Keratinocyte (primary cell): ENCODE measurements at regions not wholly inside any gene's neighbourhood (a gene's known extent, or its start where the extent isn't known, plus 50 kb on each side); places are given as distances from the start of the nearest gene placed in this dataset.

Experiments used
- DNase-seq: peaks from one replicate; pipeline ENCODE4 v3.0.0-alpha.2; 2011; ENCODE audit warnings: low read depth, missing footprints, low spot score
- FAIRE-seq: peaks from 2 replicates; lab custom pipeline; 2011; peaks lifted over from hg19 to GRCh38; lab: Jason Lieb, UNC
- H2AFZ ChIP-seq: 2 replicates; pipeline ENCODE4 v1.6.0; 2012; ENCODE audit warnings: low read length, control low read depth, inconsistent platforms; ENCODE audit not compliant: control insufficient read depth
- H3K27ac ChIP-seq: 2 replicates; pipeline ENCODE4 v1.5.1; 2011; ENCODE audit warnings: low read length; ENCODE audit not compliant: control insufficient read depth, insufficient read depth
- H3K27me3 ChIP-seq: 3 replicates; pipeline ENCODE4 v1.6.0; 2011; ENCODE audit warnings: low read length; ENCODE audit not compliant: control insufficient read depth, insufficient read depth; ENCODE audit errors: extremely low read depth
- H3K36me3 ChIP-seq, 2 experiments: 2 replicates in 1 of 2; 3 replicates in 1 of 2; pipeline ENCODE4 v1.5.1; 2011; ENCODE audit warnings: low read length in 2 of 2, mild to moderate bottlenecking in 1 of 2; ENCODE audit not compliant: control insufficient read depth in 2 of 2, insufficient read depth in 2 of 2; ENCODE audit errors: extremely low read depth in 1 of 2
- H3K4me1 ChIP-seq: 3 replicates; pipeline ENCODE4 v1.5.1; 2011; ENCODE audit warnings: low read length; ENCODE audit not compliant: control insufficient read depth, insufficient read depth; ENCODE audit errors: extremely low read depth
- H3K4me2 ChIP-seq: 3 replicates; pipeline ENCODE4 v1.6.0; 2011; ENCODE audit warnings: low read depth, low read length; ENCODE audit not compliant: control insufficient read depth, insufficient read depth; ENCODE audit errors: extremely low read depth
- H3K4me3 ChIP-seq, 3 experiments: fragments of 200-600 bp in 1 of 3; sonication (generic) in 1 of 3; 2 replicates in 2 of 3; 3 replicates in 1 of 3; pipeline ENCODE4 v1.5.1; 2011 to 2016; ENCODE audit warnings: low read length in 3 of 3, mild to moderate bottlenecking in 3 of 3, control low read depth in 2 of 3, inconsistent platforms in 1 of 3, low read depth in 1 of 3, mixed read lengths in 1 of 3, mixed run types in 1 of 3, moderate library complexity in 1 of 3; ENCODE audit not compliant: control insufficient read depth in 2 of 3, insufficient read depth in 2 of 3; ENCODE audit errors: extremely low read depth in 1 of 3
- H3K79me2 ChIP-seq: 2 replicates; pipeline ENCODE4 v1.6.0; 2012; ENCODE audit warnings: low read length; ENCODE audit not compliant: control insufficient read depth, insufficient read depth
- H3K9ac ChIP-seq: 3 replicates; pipeline ENCODE4 v1.6.0; 2011; ENCODE audit warnings: low read length; ENCODE audit not compliant: control insufficient read depth, insufficient read depth; ENCODE audit errors: extremely low read depth
- H3K9me1 ChIP-seq: 3 replicates; pipeline ENCODE4 v1.6.0; 2011; ENCODE audit warnings: low read length; ENCODE audit not compliant: control insufficient read depth, insufficient read depth; ENCODE audit errors: extremely low read depth
- H3K9me3 ChIP-seq: 2 replicates; pipeline ENCODE4 v1.5.1; 2012; ENCODE audit warnings: low read depth, low read length; ENCODE audit not compliant: control insufficient read depth
- H4K20me1 ChIP-seq: 3 replicates; pipeline ENCODE4 v1.6.0; 2011; ENCODE audit warnings: low read length; ENCODE audit not compliant: control insufficient read depth, insufficient read depth; ENCODE audit errors: extremely low read depth
- EZH2 ChIP-seq: IDR thresholded peaks from one replicate; pipeline ENCODE4 v1.6.1; 2012; ENCODE audit warnings: inconsistent platforms, mild to moderate bottlenecking, low read length, moderate library complexity
- dilution Hi-C: fragments of 300-500 bp; cut with MboI; formaldehyde crosslinking; loops from one replicate; pipeline ENCODE4 v1.7.0; 2020; ENCODE audit warnings: low sequenced_read_pairs; ENCODE audit not compliant: extremely low pct_ligation_motif_present
- TF ChIP-seq, protein P1 (sequence below), 3 experiments: IDR thresholded peaks in 1 of 3; conservative IDR thresholded peaks in 1 of 3; optimal IDR thresholded peaks in 1 of 3; 2 replicates in 2 of 3; 3 replicates in 1 of 3; pipeline versions ENCODE3 to v1.5.1; 2011; ENCODE audit warnings: low read length in 3 of 3, mild to moderate bottlenecking in 3 of 3, moderate library complexity in 2 of 3, control low read depth in 1 of 3, inconsistent platforms in 1 of 3; ENCODE audit not compliant: insufficient read depth in 2 of 3; ENCODE audit errors: extremely low read depth in 1 of 3

DNA sequence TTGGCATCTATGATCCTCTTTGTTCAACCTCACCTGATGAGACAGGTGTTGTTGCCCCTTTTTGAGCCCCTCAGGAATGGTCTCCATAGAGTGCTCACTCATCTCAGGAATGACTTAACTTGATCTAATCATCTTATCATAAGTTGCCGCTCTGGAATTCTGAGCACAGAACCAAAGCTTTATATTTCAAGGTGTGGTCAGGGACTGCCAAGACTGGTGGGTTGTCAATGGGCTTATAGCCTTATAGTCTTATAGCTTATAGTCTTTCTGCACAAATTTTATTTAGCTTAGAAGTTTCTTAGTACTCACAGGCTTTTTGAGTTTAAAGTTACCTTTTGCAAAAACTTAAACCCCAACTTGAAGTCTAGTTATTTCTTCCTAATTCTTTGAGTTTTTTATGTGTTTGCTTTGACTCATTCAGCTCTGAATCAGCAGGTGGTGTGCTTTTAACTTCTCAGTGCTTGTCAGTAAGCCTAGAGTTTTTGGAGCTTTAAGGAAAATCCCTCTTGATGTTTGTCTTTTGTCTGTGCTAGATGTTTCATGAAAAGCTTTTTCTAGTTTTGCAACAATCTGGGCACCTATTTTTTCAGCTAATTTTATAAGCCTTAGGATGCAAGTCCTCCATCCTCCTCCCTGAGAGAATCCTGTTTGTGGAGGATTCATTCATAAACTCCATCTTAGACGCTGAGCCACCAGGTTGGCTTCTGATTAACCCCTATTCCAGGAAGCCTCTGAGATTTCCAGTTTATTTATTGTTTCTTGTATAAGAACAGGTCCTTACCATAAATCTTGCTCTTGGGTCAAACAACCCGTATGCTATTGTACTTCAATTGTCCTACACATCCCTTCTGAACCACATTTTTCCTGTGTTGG lies 72.3 kb upstream of the SSTR4 start:
- no peak for DNase-seq
- H3K4me2 ChIP-seq, result no peak overlapping the region
- dilution Hi-C loops, result no loop called here

DNA sequence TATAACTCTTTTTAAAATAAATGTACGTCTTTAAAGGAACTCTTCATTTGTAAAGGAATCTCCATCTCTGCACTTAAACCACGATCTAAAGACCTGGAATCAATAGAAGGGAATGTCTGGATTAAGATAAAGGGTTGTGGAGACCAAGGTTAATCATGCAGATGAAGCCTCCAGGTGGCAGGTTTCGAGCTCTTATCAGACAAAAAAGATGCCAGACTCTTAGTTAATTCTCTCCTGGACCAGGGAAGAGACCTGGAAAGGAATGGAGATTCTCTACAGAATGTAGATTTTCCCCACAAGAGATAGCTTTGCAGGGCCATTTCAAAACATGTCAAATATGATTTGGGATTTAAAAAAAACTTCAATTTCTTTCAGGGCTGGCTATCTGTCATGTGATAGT lies 71.5 kb upstream of the SSTR4 start:
- dilution Hi-C loops, result no loop called here
- no peak overlapping the region for H3K27ac ChIP-seq
- FAIRE-seq, result no peak

More for the DNA sequence above, 72.3 kb upstream of the SSTR4 start:
- TF ChIP-seq, protein P1, sequence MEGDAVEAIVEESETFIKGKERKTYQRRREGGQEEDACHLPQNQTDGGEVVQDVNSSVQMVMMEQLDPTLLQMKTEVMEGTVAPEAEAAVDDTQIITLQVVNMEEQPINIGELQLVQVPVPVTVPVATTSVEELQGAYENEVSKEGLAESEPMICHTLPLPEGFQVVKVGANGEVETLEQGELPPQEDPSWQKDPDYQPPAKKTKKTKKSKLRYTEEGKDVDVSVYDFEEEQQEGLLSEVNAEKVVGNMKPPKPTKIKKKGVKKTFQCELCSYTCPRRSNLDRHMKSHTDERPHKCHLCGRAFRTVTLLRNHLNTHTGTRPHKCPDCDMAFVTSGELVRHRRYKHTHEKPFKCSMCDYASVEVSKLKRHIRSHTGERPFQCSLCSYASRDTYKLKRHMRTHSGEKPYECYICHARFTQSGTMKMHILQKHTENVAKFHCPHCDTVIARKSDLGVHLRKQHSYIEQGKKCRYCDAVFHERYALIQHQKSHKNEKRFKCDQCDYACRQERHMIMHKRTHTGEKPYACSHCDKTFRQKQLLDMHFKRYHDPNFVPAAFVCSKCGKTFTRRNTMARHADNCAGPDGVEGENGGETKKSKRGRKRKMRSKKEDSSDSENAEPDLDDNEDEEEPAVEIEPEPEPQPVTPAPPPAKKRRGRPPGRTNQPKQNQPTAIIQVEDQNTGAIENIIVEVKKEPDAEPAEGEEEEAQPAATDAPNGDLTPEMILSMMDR (optimal IDR thresholded peaks at IDR 0.05 in 1 of 3, IDR thresholded peaks at IDR 0.05 in 1 of 3, conservative IDR thresholded peaks at IDR 0.05 in 1 of 3; ENCODE audit: extremely low read depth in 1 of 3, insufficient read depth in 2 of 3, low read length in 3 of 3), result no peak
- TF ChIP-seq EZH2, result no peak
- H3K79me2 ChIP-seq, result no peaks in the 10 kb centered on the region
- H3K9me1 ChIP-seq, result no peaks in the 10 kb centered on the region
- no peak for FAIRE-seq
- H3K9me3 ChIP-seq, result no peaks in the 10 kb centered on the region
- peaks cover 14% of the 10 kb centered on the region for H3K4me1 ChIP-seq
- no peaks in the 10 kb centered on the region for H3K36me3 ChIP-seq
- H3K27me3 ChIP-seq, result no peaks in the 10 kb centered on the region
- H2AFZ ChIP-seq, result no peak overlapping the region
- H3K4me3 ChIP-seq, result no peak overlapping the region
- H3K27ac ChIP-seq, result no peak overlapping the region
- no peaks in the 10 kb centered on the region for H4K20me1 ChIP-seq
- H3K9ac ChIP-seq, result no peak overlapping the region

More for the DNA sequence above, 71.5 kb upstream of the SSTR4 start:
- Histone ChIP-seq H2AFZ (no peak overlapping the region), H3K4me3 (no peak overlapping the region), H3K9me1 (no peaks in the 10 kb centered on the region), H3K79me2 (no peaks in the 10 kb centered on the region), H3K4me1 (peaks cover 15% of the 10 kb centered on the region), H3K36me3 (no peaks in the 10 kb centered on the region), H3K9ac (no peak overlapping the region), H3K9me3 (no peaks in the 10 kb centered on the region), H3K27me3 (no peaks in the 10 kb centered on the region), H3K4me2 (no peak overlapping the region), H4K20me1 (no peaks in the 10 kb centered on the region)
- no peak for DNase-seq
- TF ChIP-seq, protein P1 (optimal IDR thresholded peaks at IDR 0.05 in 1 of 3, IDR thresholded peaks at IDR 0.05 in 1 of 3, conservative IDR thresholded peaks at IDR 0.05 in 1 of 3; ENCODE audit: extremely low read depth in 1 of 3, insufficient read depth in 2 of 3, low read length in 3 of 3), result no peak
- TF ChIP-seq EZH2, result no peak
